LNCaP clone FGC (cell line): ENCODE measurements at regions not wholly inside any gene's neighbourhood (a gene's known extent, or its start where the extent isn't known, plus 50 kb on each side); places are given as distances from the start of the nearest gene placed in this dataset.
"Not testable (repeated sequence)": the region's sequence is repeated elsewhere in the genome, so short reads cannot be mapped to it uniquely, and the experiment has no call there.

ENCODE experiments used
- DNase-seq: peaks from one replicate; pipeline ENCODE4 v3.0.0-alpha.2; 2011; ENCODE audit warnings: low read depth
- H3K4me3 ChIP-seq: 2 replicates; pipeline ENCODE4 v1.5.1; 2011; ENCODE audit warnings: mild to moderate bottlenecking, low read depth, low read length, control low read depth
- TF ChIP-seq, protein P1 (sequence below): IDR thresholded peaks from 2 replicates; pipeline ENCODE4 v1.5.1; 2012; ENCODE audit warnings: mild to moderate bottlenecking; ENCODE audit not compliant: control insufficient read depth, insufficient read depth; ENCODE audit errors: extremely low read depth

DNA sequence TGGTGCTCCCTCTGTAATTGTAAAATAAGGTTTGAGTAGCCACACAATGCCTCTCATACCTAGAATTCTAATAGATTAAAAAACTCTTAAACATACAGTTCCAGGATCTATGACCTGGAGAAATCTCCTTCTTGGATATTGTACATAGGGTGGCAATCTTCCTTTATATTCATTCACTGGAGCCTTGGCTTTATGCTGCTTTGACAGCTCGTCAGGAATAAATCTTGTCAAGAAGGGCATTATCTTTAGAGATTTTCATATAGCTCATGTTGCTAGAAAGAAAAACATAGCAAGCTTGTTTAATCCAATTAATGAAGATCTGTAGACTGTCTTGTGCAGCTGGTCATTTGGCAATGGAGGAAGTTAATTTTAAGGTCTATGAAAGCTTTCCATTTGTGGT, 131.1 kb downstream of the PYDC2 start:
- DNase-seq: no peak
- no peak overlapping the region for H3K4me3 ChIP-seq
- TF ChIP-seq, protein P1, sequence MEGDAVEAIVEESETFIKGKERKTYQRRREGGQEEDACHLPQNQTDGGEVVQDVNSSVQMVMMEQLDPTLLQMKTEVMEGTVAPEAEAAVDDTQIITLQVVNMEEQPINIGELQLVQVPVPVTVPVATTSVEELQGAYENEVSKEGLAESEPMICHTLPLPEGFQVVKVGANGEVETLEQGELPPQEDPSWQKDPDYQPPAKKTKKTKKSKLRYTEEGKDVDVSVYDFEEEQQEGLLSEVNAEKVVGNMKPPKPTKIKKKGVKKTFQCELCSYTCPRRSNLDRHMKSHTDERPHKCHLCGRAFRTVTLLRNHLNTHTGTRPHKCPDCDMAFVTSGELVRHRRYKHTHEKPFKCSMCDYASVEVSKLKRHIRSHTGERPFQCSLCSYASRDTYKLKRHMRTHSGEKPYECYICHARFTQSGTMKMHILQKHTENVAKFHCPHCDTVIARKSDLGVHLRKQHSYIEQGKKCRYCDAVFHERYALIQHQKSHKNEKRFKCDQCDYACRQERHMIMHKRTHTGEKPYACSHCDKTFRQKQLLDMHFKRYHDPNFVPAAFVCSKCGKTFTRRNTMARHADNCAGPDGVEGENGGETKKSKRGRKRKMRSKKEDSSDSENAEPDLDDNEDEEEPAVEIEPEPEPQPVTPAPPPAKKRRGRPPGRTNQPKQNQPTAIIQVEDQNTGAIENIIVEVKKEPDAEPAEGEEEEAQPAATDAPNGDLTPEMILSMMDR: no peak

- no peak for DNase-seq
- H3K4me3 ChIP-seq: no peak overlapping the region
- TF ChIP-seq, protein P1: no peak
These were observed 132.5 kb downstream of the PYDC2 start for GRCh38 chr3:191593486-191593885.

GRCh38 chr3:191615511-191615910, 154.5 kb downstream of the PYDC2 start:
- not testable (repeated sequence) for DNase-seq, H3K4me3 ChIP-seq

- TF ChIP-seq, protein P1: no peak
- no peak for DNase-seq
- no peak overlapping the region for H3K4me3 ChIP-seq
These were observed 163.3 kb downstream of the PYDC2 start for GRCh38 chr3:191624299-191624698.

DNA sequence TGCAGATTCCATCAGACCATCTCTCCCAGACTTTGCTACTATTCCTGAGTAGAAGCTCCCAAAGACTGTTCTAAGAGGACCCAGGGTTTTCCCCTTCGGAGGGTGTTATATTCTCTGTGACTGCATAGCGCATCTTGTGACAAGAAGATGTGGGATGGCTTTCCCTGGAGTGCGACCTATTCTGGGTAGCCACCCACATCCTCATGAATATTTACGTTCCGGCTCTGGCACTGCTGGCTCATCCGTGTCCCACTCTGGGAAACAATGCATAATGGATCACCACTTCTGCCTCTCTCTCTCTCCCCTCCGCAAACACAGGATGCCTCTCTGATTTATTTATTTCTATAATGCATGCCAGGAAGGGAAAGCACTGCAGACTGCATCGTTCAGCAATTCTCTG, 166.1 kb downstream of the PYDC2 start:
- DNase-seq: no peak
- H3K4me3 ChIP-seq: no peak overlapping the region
- TF ChIP-seq, protein P1: no peak

DNA sequence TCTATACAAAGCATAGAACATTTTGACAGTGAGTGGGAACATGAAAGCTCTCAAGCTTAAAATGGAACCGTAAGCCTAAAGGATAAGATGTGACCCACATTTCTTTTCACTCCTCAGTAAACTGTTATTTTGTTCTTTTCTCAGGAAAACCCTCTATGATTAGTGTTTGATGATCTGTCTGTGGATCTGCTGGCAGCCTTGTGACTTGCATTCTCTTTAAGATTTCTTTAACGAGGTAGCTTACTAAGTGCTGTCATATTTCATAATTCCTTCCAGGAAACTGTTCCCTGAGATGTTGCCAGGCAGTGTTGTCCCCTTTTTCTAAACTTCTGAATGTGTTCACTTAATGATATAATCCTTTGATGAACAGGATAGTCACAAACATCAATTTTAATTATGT, 167.6 kb downstream of the PYDC2 start:
- TF ChIP-seq, protein P1: no peak
- no peak for DNase-seq
- no peak overlapping the region for H3K4me3 ChIP-seq

DNA sequence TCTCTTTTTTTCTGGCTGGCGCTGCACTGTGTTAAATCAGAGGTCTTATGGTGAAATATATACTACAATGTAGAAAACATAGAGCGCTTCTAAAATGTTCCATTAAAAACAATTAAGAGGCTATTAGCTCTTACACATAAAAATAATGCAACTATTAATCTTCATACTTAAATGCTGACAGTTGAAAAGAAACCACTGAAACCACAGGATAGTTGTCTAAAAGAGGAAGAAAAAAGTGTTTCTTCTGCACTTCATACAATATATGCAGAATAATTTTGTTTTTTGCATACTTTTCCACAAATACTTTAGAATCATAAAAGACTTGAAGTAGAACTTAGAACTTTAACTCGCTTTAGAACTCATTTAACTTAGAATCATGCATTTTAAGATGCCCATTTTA, 170.5 kb downstream of the PYDC2 start:
- DNase-seq: no peak
- no peak overlapping the region for H3K4me3 ChIP-seq
- TF ChIP-seq, protein P1: no peak
